WTC11 (cell line): ENCODE measurements at regions not wholly inside any gene's neighbourhood (a gene's known extent, or its start where the extent isn't known, plus 50 kb on each side); places are given as distances from the start of the nearest gene placed in this dataset.

ENCODE experiments used
- ATAC-seq: fragments of 200-7000 bp; cut with Tn5 transposase; 2 replicates; pipeline ENCODE4 v1.10.0; 2021; ENCODE audit warnings: mild to moderate bottlenecking, moderate library complexity
- CTCF ChIA-PET: fragments of 300-600 bp; sonication (Branson Sonifier 250); formaldehyde crosslinking; loops from one replicate; lab custom pipeline; 2021; ENCODE audit warnings: antibody characterized with exemption; lab: Charles Lee
- POLR2A ChIA-PET: fragments of 350-600 bp; sonication (Branson Sonifier 250); formaldehyde crosslinking; loops from one replicate; lab custom pipeline; 2021; ENCODE audit warnings: antibody characterized with exemption; lab: Charles Lee
- DNase-seq: peaks from one replicate; pipeline ENCODE4 v3.0.0; 2021; ENCODE audit warnings: low spot score
- H3K27ac Mint-ChIP-seq: 2 replicates; pipeline ENCODE4 v1.8.0; 2021; ENCODE audit warnings: mixed read lengths
- H3K27me3 Mint-ChIP-seq: 2 replicates; pipeline ENCODE4 v1.8.0; 2021; ENCODE audit warnings: low read depth, mild to moderate bottlenecking, moderate library complexity, mixed read lengths
- H3K36me3 Mint-ChIP-seq: 2 replicates; pipeline ENCODE4 v1.8.0; 2021; ENCODE audit warnings: mixed read lengths
- H3K4me1 Mint-ChIP-seq: 2 replicates; pipeline ENCODE4 v1.8.0; 2022; ENCODE audit warnings: mixed read lengths
- H3K4me3 Mint-ChIP-seq: 2 replicates; pipeline ENCODE4 v1.8.0; 2021; ENCODE audit warnings: mild to moderate bottlenecking, moderate library complexity, mixed read lengths
- H3K9me3 Mint-ChIP-seq: 2 replicates; pipeline ENCODE4 v1.8.0; 2021; ENCODE audit warnings: mixed read lengths
- CBFB ChIP-seq: sonication (generic); formaldehyde crosslinking; IDR thresholded peaks from 2 replicates; pipeline ENCODE4 v1.8.1; 2022; ENCODE audit warnings: mild to moderate bottlenecking, low read depth, missing genetic modification reagents
- GTF2I ChIP-seq: fragments of 250-450 bp; sonication (Bioruptor Pico); conservative IDR thresholded peaks from 2 replicates; pipeline ENCODE4 v1.4.0; 2021; ENCODE audit warnings: mild to moderate bottlenecking
- MYBL2 ChIP-seq: sonication (generic); formaldehyde crosslinking; IDR thresholded peaks from 2 replicates; pipeline ENCODE4 v1.8.1; 2023; ENCODE audit warnings: mild to moderate bottlenecking, moderate library complexity, missing genetic modification reagents
- NFATC4 ChIP-seq: fragments of 250-450 bp; sonication (Bioruptor Pico); IDR thresholded peaks from 2 replicates; pipeline ENCODE4 v1.9.0; 2021; ENCODE audit warnings: mild to moderate bottlenecking
- PRRX2 ChIP-seq: fragments of 250-450 bp; sonication (Bioruptor Pico); IDR thresholded peaks from 2 replicates; pipeline ENCODE4 v1.8.0; 2021; ENCODE audit warnings: mild to moderate bottlenecking
- SOX15 ChIP-seq: fragments of 250-450 bp; sonication (Bioruptor Pico); IDR thresholded peaks from 2 replicates; pipeline ENCODE4 v1.9.0; 2021; ENCODE audit warnings: mild to moderate bottlenecking
- SP1 ChIP-seq: sonication (generic); formaldehyde crosslinking; conservative IDR thresholded peaks from 2 replicates; pipeline ENCODE4 v1.8.1; 2022; ENCODE audit warnings: missing genetic modification reagents
- TCF7 ChIP-seq: sonication (generic); formaldehyde crosslinking; IDR thresholded peaks from 2 replicates; pipeline ENCODE4 v1.8.0; 2022; ENCODE audit warnings: mild to moderate bottlenecking, low read depth, missing genetic modification reagents, moderate library complexity
- TEAD1 ChIP-seq: sonication (generic); formaldehyde crosslinking; IDR thresholded peaks from 2 replicates; pipeline ENCODE4 v1.8.0; 2022; ENCODE audit warnings: mild to moderate bottlenecking, missing genetic modification reagents
- TP53 ChIP-seq: sonication (generic); formaldehyde crosslinking; IDR thresholded peaks from 2 replicates; pipeline ENCODE4 v1.8.1; 2023; ENCODE audit warnings: mild to moderate bottlenecking, missing genetic modification reagents
- ZNF121 ChIP-seq: sonication (generic); formaldehyde crosslinking; IDR thresholded peaks from 2 replicates; pipeline ENCODE4 v1.8.0; 2023; ENCODE audit warnings: missing genetic modification reagents
- TF ChIP-seq, protein P1 (sequence below): sonication (generic); formaldehyde crosslinking; IDR thresholded peaks from 2 replicates; pipeline ENCODE4 v1.8.1; 2022; ENCODE audit warnings: missing genetic modification reagents, borderline replicate concordance
- TF ChIP-seq, protein P2 (sequence below): fragments of 250-450 bp; sonication (Bioruptor Pico); IDR thresholded peaks from 2 replicates; pipeline ENCODE4 v1.9.0; 2021; ENCODE audit warnings: mild to moderate bottlenecking, borderline replicate concordance
- TF ChIP-seq, protein P3 (sequence below): sonication (generic); formaldehyde crosslinking; conservative IDR thresholded peaks from 2 replicates; pipeline ENCODE4 v1.8.1; 2023; ENCODE audit warnings: mild to moderate bottlenecking, low read depth, missing genetic modification reagents, moderate library complexity
- TF ChIP-seq, protein P4 (sequence below): fragments of 250-450 bp; sonication (Bioruptor Pico); IDR thresholded peaks from 2 replicates; pipeline ENCODE4 v1.9.0; 2021; ENCODE audit warnings: mild to moderate bottlenecking

DNA sequence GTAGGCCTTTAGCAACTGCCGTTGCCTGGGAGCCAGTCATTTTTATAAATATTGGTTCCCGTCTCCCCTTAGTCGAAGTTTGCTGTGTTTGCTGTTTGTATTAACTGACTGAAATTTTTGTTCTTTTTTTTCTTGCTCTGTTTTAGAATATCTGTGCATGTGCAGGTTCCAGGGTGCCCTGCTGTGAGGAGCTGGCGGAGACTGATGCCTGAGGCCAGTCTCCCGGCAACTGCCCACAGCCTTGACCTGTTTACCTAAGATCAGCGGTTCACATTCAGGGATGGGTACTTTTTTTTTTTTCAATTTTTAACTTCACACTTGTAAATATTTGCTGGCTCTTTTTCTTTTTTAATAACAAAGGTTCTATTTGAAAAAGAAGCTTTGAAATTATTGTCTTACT lies 262.6 kb upstream of the ADAMTS16 start:
- no peak overlapping the region for H3K27ac Mint-ChIP-seq
- TF ChIP-seq, protein P1, sequence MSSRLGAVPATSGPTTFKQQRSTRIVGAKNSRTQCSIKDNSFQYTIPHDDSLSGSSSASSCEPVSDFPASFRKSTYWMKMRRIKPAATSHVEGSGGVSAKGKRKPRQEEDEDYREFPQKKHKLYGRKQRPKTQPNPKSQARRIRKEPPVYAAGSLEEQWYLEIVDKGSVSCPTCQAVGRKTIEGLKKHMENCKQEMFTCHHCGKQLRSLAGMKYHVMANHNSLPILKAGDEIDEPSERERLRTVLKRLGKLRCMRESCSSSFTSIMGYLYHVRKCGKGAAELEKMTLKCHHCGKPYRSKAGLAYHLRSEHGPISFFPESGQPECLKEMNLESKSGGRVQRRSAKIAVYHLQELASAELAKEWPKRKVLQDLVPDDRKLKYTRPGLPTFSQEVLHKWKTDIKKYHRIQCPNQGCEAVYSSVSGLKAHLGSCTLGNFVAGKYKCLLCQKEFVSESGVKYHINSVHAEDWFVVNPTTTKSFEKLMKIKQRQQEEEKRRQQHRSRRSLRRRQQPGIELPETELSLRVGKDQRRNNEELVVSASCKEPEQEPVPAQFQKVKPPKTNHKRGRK (CRISPR knock-in tag) = no peak
- TF ChIP-seq GTF2I (CRISPR knock-in tag) (no peak), SOX15 (CRISPR knock-in tag) (no peak), TCF7 (CRISPR knock-in tag) (no peak), SP1 (CRISPR knock-in tag) (no peak), CBFB (CRISPR knock-in tag) (no peak), TP53 (CRISPR knock-in tag) (no peak), MYBL2 (CRISPR knock-in tag) (no peak), ZNF121 (CRISPR knock-in tag) (no peak), TEAD1 (CRISPR knock-in tag) (no peak), PRRX2 (CRISPR knock-in tag) (no peak)
- TF ChIP-seq, protein P2, sequence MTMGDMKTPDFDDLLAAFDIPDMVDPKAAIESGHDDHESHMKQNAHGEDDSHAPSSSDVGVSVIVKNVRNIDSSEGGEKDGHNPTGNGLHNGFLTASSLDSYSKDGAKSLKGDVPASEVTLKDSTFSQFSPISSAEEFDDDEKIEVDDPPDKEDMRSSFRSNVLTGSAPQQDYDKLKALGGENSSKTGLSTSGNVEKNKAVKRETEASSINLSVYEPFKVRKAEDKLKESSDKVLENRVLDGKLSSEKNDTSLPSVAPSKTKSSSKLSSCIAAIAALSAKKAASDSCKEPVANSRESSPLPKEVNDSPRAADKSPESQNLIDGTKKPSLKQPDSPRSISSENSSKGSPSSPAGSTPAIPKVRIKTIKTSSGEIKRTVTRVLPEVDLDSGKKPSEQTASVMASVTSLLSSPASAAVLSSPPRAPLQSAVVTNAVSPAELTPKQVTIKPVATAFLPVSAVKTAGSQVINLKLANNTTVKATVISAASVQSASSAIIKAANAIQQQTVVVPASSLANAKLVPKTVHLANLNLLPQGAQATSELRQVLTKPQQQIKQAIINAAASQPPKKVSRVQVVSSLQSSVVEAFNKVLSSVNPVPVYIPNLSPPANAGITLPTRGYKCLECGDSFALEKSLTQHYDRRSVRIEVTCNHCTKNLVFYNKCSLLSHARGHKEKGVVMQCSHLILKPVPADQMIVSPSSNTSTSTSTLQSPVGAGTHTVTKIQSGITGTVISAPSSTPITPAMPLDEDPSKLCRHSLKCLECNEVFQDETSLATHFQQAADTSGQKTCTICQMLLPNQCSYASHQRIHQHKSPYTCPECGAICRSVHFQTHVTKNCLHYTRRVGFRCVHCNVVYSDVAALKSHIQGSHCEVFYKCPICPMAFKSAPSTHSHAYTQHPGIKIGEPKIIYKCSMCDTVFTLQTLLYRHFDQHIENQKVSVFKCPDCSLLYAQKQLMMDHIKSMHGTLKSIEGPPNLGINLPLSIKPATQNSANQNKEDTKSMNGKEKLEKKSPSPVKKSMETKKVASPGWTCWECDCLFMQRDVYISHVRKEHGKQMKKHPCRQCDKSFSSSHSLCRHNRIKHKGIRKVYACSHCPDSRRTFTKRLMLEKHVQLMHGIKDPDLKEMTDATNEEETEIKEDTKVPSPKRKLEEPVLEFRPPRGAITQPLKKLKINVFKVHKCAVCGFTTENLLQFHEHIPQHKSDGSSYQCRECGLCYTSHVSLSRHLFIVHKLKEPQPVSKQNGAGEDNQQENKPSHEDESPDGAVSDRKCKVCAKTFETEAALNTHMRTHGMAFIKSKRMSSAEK (CRISPR knock-in tag) = no peak
- TF ChIP-seq, protein P3, sequence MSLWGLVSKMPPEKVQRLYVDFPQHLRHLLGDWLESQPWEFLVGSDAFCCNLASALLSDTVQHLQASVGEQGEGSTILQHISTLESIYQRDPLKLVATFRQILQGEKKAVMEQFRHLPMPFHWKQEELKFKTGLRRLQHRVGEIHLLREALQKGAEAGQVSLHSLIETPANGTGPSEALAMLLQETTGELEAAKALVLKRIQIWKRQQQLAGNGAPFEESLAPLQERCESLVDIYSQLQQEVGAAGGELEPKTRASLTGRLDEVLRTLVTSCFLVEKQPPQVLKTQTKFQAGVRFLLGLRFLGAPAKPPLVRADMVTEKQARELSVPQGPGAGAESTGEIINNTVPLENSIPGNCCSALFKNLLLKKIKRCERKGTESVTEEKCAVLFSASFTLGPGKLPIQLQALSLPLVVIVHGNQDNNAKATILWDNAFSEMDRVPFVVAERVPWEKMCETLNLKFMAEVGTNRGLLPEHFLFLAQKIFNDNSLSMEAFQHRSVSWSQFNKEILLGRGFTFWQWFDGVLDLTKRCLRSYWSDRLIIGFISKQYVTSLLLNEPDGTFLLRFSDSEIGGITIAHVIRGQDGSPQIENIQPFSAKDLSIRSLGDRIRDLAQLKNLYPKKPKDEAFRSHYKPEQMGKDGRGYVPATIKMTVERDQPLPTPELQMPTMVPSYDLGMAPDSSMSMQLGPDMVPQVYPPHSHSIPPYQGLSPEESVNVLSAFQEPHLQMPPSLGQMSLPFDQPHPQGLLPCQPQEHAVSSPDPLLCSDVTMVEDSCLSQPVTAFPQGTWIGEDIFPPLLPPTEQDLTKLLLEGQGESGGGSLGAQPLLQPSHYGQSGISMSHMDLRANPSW = no peak
- TF ChIP-seq, protein P4, sequence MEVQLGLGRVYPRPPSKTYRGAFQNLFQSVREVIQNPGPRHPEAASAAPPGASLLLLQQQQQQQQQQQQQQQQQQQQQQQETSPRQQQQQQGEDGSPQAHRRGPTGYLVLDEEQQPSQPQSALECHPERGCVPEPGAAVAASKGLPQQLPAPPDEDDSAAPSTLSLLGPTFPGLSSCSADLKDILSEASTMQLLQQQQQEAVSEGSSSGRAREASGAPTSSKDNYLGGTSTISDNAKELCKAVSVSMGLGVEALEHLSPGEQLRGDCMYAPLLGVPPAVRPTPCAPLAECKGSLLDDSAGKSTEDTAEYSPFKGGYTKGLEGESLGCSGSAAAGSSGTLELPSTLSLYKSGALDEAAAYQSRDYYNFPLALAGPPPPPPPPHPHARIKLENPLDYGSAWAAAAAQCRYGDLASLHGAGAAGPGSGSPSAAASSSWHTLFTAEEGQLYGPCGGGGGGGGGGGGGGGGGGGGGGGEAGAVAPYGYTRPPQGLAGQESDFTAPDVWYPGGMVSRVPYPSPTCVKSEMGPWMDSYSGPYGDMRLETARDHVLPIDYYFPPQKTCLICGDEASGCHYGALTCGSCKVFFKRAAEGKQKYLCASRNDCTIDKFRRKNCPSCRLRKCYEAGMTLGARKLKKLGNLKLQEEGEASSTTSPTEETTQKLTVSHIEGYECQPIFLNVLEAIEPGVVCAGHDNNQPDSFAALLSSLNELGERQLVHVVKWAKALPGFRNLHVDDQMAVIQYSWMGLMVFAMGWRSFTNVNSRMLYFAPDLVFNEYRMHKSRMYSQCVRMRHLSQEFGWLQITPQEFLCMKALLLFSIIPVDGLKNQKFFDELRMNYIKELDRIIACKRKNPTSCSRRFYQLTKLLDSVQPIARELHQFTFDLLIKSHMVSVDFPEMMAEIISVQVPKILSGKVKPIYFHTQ (CRISPR knock-in tag) = no peak
- H3K27me3 Mint-ChIP-seq = no peaks in the 10 kb centered on the region
- no peak for ATAC-seq
- POLR2A ChIA-PET = no interaction called here
- peaks cover 10% of the 10 kb centered on the region for H3K4me1 Mint-ChIP-seq
- no peak for DNase-seq
- CTCF ChIA-PET = interaction anchor here (0.7 to 3.2 kb wide), 2 partner anchors 64 to 545 kb away, joined by 3 to 18 read pairs; partner anchors contain the start of gene ICE1
- H3K9me3 Mint-ChIP-seq = no peaks in the 10 kb centered on the region
- no peaks in the 10 kb centered on the region for H3K36me3 Mint-ChIP-seq
- no peak overlapping the region for H3K4me3 Mint-ChIP-seq

DNA sequence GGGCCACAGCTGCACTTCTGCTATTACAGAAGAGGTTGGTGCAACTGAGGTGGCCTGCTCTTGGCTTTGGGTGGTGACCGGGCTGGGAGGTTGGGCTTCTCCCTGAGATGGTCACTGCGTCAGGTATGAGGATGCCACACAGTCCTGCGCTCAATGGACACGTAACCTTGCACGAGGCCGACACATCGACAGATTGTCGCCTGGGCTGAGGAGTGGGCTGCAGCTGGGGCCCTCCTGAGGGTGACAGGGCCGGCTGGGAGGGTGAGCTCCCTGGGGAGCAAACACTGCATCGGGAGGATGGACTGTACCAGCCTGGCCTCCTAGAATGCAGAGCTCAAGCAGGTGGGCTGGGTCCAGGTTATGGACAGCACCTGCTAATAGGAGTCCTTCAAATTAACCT lies 261.1 kb upstream of the ADAMTS16 start:
- CTCF ChIA-PET = interaction anchor here (0.6 to 3.2 kb wide), 18 partner anchors 11 to 616 kb away, joined by 3 to 43 read pairs (median 4); partner anchors contain the start of genes ADAMTS16 and ICE1
- ATAC-seq (no peak), DNase-seq (no peak)
- Mint-ChIP-seq H3K9me3 (no peaks in the 10 kb centered on the region), H3K36me3 (no peaks in the 10 kb centered on the region), H3K4me3 (no peak overlapping the region), H3K27ac (no peak overlapping the region), H3K4me1 (peaks cover 10% of the 10 kb centered on the region), H3K27me3 (no peaks in the 10 kb centered on the region)
- POLR2A ChIA-PET = no interaction called here
- TF ChIP-seq NFATC4 (CRISPR knock-in tag) = no peak
